HepG2 (cell line): ENCODE measurements at regions not wholly inside any gene's neighbourhood (a gene's known extent, or its start where the extent isn't known, plus 50 kb on each side); places are given as distances from the start of the nearest gene placed in this dataset.

ENCODE experiments used
- AHR ChIP-seq: IDR thresholded peaks from 2 replicates; pipeline ENCODE4 v1.6.1; 2018; ENCODE audit warnings: missing genetic modification reagents, missing compliant biosample characterization
- ARNT2 ChIP-seq: sonication (generic); formaldehyde crosslinking; IDR thresholded peaks from 2 replicates; pipeline ENCODE4 v1.8.0; 2022; ENCODE audit warnings: mild to moderate bottlenecking, low read depth, missing genetic modification reagents, moderate library complexity
- ATM ChIP-seq: fragments of 450-650 bp; IDR thresholded peaks from 2 replicates; pipeline ENCODE4 v1.7.1; 2017; ENCODE audit warnings: mild to moderate bottlenecking, borderline replicate concordance
- ESRRA ChIP-seq: sonication (generic); formaldehyde crosslinking; IDR thresholded peaks from 2 replicates; pipeline ENCODE4 v1.5.1; 2020; ENCODE audit warnings: mild to moderate bottlenecking, low read depth, missing genetic modification reagents
- HES4 ChIP-seq: sonication (generic); formaldehyde crosslinking; IDR thresholded peaks from 2 replicates; pipeline ENCODE4 v1.9.0; 2021; ENCODE audit warnings: mild to moderate bottlenecking, missing genetic modification reagents, borderline replicate concordance
- LBX2 ChIP-seq: sonication (generic); formaldehyde crosslinking; IDR thresholded peaks from 2 replicates; pipeline ENCODE4 v1.5.0; 2020; ENCODE audit warnings: missing genetic modification reagents, mild to moderate bottlenecking, borderline replicate concordance
- MATR3 ChIP-seq: sonication (generic); formaldehyde crosslinking; IDR thresholded peaks from 2 replicates; pipeline ENCODE4 v1.4.0; 2020; ENCODE audit warnings: missing genetic modification reagents
- POLR2AphosphoS2 ChIP-seq: IDR thresholded peaks from 2 replicates; pipeline ENCODE4 v1.6.1; 2011; ENCODE audit warnings: low read depth, low read length, improper control_type of control experiment
- RAD51 ChIP-seq: fragments of 450-650 bp; IDR thresholded peaks from 2 replicates; pipeline ENCODE4 v1.6.1; 2016; ENCODE audit warnings: borderline replicate concordance
- SALL2 ChIP-seq: sonication (generic); formaldehyde crosslinking; IDR thresholded peaks from 2 replicates; pipeline ENCODE4 v1.8.1; 2023; ENCODE audit warnings: mild to moderate bottlenecking, missing genetic modification reagents, inconsistent platforms
- SATB2 ChIP-seq: sonication (generic); formaldehyde crosslinking; IDR thresholded peaks from 2 replicates; pipeline ENCODE4 v1.5.0; 2020; ENCODE audit warnings: missing genetic modification reagents
- SOX5 ChIP-seq: IDR thresholded peaks from 2 replicates; pipeline ENCODE4 v1.6.1; 2016; ENCODE audit warnings: borderline replicate concordance
- SPEN ChIP-seq: sonication (generic); formaldehyde crosslinking; IDR thresholded peaks from 2 replicates; pipeline ENCODE4 v1.5.1; 2020; ENCODE audit warnings: low read depth, mild to moderate bottlenecking, missing genetic modification reagents
- TCF7L2 ChIP-seq: IDR thresholded peaks from 2 replicates; pipeline ENCODE4 v1.6.1; 2011; ENCODE audit warnings: mild to moderate bottlenecking, low read depth, low read length, moderate library complexity
- XBP1 ChIP-seq: sonication (generic); formaldehyde crosslinking; IDR thresholded peaks from 2 replicates; pipeline ENCODE4 v1.5.0; 2020; ENCODE audit warnings: missing genetic modification reagents
- ZBTB33 ChIP-seq: sonication (generic); formaldehyde crosslinking; IDR thresholded peaks from 2 replicates; pipeline ENCODE4 v1.4.0; 2020; ENCODE audit warnings: missing genetic modification reagents
- ZFP82 ChIP-seq: sonication (generic); formaldehyde crosslinking; IDR thresholded peaks from 2 replicates; pipeline ENCODE4 v1.5.1; 2020; ENCODE audit warnings: mild to moderate bottlenecking, missing genetic modification reagents, borderline replicate concordance
- ZNF101 ChIP-seq: sonication (generic); formaldehyde crosslinking; IDR thresholded peaks from 2 replicates; pipeline ENCODE4 v1.4.0; 2020; ENCODE audit warnings: mild to moderate bottlenecking, low read depth, missing genetic modification reagents, borderline replicate concordance
- ZNF20 ChIP-seq: sonication (generic); formaldehyde crosslinking; IDR thresholded peaks from 2 replicates; pipeline ENCODE4 v1.4.0; 2020; ENCODE audit warnings: mild to moderate bottlenecking, moderate library complexity, missing genetic modification reagents
- ZNF263 ChIP-seq: sonication (generic); formaldehyde crosslinking; IDR thresholded peaks from 2 replicates; pipeline ENCODE4 v1.4.0; 2020; ENCODE audit warnings: missing genetic modification reagents
- TF ChIP-seq, protein P1 (sequence below): sonication (generic); formaldehyde crosslinking; IDR thresholded peaks from 2 replicates; pipeline ENCODE4 v1.5.0; 2020; ENCODE audit warnings: mild to moderate bottlenecking, missing genetic modification reagents
- TF ChIP-seq, protein P2 (sequence below): sonication (generic); formaldehyde crosslinking; IDR thresholded peaks from 2 replicates; pipeline ENCODE4 v1.4.0; 2020; ENCODE audit warnings: mild to moderate bottlenecking, missing genetic modification reagents
- TF ChIP-seq, protein P3 (sequence below): IDR thresholded peaks from 2 replicates; pipeline ENCODE4 v1.6.1; 2016; ENCODE audit warnings: missing compliant biosample characterization, missing genetic modification reagents, borderline replicate concordance
- TF ChIP-seq, protein P4 (sequence below): sonication (generic); formaldehyde crosslinking; IDR thresholded peaks from 2 replicates; pipeline ENCODE4 v1.8.1; 2023; ENCODE audit warnings: mild to moderate bottlenecking, missing genetic modification reagents, borderline replicate concordance

- TF ChIP-seq ZNF20 (CRISPR knock-in tag) (no peak), SPEN (CRISPR knock-in tag) (no peak), SOX5 (CRISPR knock-in tag) (no peak), RAD51 (no peak), ZNF101 (CRISPR knock-in tag) (no peak), XBP1 (CRISPR knock-in tag) (no peak), LBX2 (CRISPR knock-in tag) (no peak), ZFP82 (CRISPR knock-in tag) (0 out of 2 replicates have a peak, but pooled peaks have one; percentile 17), MATR3 (no peak), ATM (no peak), POLR2AphosphoS2 (no peak), SALL2 (CRISPR knock-in tag) (no peak), ZNF263 (CRISPR knock-in tag) (0 out of 2 replicates have a peak, but pooled peaks have one; percentile 5), SATB2 (CRISPR knock-in tag) (no peak), AHR (CRISPR knock-in tag) (no peak), TCF7L2 (no peak), HES4 (peak; percentile 80; the same call in 1 of the 2 replicates), ZBTB33 (no peak; the same call in 1 of the 2 replicates), ESRRA (CRISPR knock-in tag) (no peak), ARNT2 (CRISPR knock-in tag) (no peak)
- TF ChIP-seq, protein P1, sequence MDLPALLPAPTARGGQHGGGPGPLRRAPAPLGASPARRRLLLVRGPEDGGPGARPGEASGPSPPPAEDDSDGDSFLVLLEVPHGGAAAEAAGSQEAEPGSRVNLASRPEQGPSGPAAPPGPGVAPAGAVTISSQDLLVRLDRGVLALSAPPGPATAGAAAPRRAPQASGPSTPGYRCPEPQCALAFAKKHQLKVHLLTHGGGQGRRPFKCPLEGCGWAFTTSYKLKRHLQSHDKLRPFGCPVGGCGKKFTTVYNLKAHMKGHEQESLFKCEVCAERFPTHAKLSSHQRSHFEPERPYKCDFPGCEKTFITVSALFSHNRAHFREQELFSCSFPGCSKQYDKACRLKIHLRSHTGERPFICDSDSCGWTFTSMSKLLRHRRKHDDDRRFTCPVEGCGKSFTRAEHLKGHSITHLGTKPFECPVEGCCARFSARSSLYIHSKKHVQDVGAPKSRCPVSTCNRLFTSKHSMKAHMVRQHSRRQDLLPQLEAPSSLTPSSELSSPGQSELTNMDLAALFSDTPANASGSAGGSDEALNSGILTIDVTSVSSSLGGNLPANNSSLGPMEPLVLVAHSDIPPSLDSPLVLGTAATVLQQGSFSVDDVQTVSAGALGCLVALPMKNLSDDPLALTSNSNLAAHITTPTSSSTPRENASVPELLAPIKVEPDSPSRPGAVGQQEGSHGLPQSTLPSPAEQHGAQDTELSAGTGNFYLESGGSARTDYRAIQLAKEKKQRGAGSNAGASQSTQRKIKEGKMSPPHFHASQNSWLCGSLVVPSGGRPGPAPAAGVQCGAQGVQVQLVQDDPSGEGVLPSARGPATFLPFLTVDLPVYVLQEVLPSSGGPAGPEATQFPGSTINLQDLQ (CRISPR knock-in tag) = no peak; the same call in none of the 2 replicates
- TF ChIP-seq, protein P2, sequence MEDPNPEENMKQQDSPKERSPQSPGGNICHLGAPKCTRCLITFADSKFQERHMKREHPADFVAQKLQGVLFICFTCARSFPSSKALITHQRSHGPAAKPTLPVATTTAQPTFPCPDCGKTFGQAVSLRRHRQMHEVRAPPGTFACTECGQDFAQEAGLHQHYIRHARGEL (CRISPR knock-in tag) = peak; percentile 38; the same call in 1 of the 2 replicates
- TF ChIP-seq, protein P3, sequence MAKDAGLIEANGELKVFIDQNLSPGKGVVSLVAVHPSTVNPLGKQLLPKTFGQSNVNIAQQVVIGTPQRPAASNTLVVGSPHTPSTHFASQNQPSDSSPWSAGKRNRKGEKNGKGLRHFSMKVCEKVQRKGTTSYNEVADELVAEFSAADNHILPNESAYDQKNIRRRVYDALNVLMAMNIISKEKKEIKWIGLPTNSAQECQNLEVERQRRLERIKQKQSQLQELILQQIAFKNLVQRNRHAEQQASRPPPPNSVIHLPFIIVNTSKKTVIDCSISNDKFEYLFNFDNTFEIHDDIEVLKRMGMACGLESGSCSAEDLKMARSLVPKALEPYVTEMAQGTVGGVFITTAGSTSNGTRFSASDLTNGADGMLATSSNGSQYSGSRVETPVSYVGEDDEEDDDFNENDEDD = no peak
- TF ChIP-seq, protein P4, sequence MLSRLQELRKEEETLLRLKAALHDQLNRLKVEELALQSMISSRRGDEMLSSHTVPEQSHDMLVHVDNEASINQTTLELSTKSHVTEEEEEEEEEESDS (CRISPR knock-in tag) = no peak
Measured at GRCh38 chr20:50400705-50401586, 109.2 kb upstream of the PTPN1 start (continued).
